Adipocyte (in vitro differentiated cells): ENCODE measurements at regions not wholly inside any gene's neighbourhood (a gene's known extent, or its start where the extent isn't known, plus 50 kb on each side); places are given as distances from the start of the nearest gene placed in this dataset.
A peak's percentile ranks its signal among the peaks of the same experiment; 100 is the strongest.

Source experiments
- DNase-seq: peaks from one replicate; pipeline ENCODE4 v3.0.0-alpha.2; 2015; ENCODE audit warnings: low read depth
- H3K27me3 ChIP-seq: replicated peaks from 2 replicates; pipeline ENCODE4 v1.7.0; 2013; ENCODE audit warnings: mild to moderate bottlenecking, low read length, moderate library complexity; ENCODE audit not compliant: control insufficient read depth, insufficient read depth
- H3K36me3 ChIP-seq: 2 replicates; pipeline ENCODE4 v1.7.0; 2013; ENCODE audit warnings: low read length, mild to moderate bottlenecking, moderate library complexity; ENCODE audit not compliant: control insufficient read depth, insufficient read depth, severe bottlenecking
- H3K4me1 ChIP-seq: 2 replicates; pipeline ENCODE4 v1.7.0; 2013; ENCODE audit warnings: mild to moderate bottlenecking, low read length, moderate library complexity; ENCODE audit not compliant: control insufficient read depth, insufficient read depth
- H3K4me3 ChIP-seq: 2 replicates; pipeline ENCODE4 v1.7.0; 2013; ENCODE audit warnings: mild to moderate bottlenecking, low read length, moderate library complexity
- H3K9ac ChIP-seq: 2 replicates; pipeline ENCODE4 v1.7.0; 2013; ENCODE audit warnings: mild to moderate bottlenecking, low read length, moderate library complexity
- H3K9me3 ChIP-seq: 2 replicates; pipeline ENCODE4 v1.7.0; 2013; ENCODE audit warnings: mild to moderate bottlenecking, low read length, moderate library complexity; ENCODE audit not compliant: control insufficient read depth

DNA sequence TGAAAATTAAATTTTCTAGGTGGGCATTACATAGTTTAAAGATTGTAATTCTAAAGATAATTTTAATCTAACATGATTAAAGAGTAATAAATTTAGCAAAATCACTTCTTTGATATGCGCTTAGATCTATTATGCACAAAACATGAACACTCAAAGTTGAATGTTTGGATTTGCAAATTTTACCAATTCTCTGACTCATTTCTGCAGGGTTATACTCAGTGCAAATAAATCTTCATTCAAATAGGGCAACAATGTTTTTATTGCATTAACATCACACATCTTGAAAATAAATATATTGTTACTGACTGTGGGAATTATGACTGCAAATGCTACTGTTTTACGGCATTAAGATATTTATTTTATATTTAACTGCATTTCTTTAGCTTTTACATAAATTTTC lies 110.7 kb downstream of the OGFRL1 start:
- H3K9me3 ChIP-seq = no peaks in the 10 kb centered on the region
- H3K36me3 ChIP-seq = peaks cover 15% of the 10 kb centered on the region
- no peaks in the 10 kb centered on the region for H3K27me3 ChIP-seq
- H3K9ac ChIP-seq = no peak overlapping the region
- H3K4me3 ChIP-seq = no peak overlapping the region
- DNase-seq = no peak
- H3K4me1 ChIP-seq = peaks cover 34% of the 10 kb centered on the region

DNA sequence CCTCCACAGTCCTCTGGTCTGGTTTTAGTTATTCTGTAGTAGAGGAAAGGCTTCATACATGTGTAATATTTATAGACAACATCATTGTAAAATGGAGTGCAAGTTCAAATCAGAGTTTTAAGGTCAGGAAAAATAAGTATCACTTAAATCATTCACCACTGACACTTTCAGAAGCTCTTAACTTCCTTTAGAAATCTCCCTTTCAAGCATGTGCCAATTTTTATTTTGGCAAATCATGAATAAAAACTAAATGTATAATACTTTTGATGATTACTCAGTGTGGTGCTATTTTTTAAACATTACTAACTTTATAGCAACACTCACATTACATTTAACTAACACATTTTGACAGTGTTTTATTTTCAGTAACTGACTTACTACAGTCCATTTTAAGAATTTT lies 112.2 kb downstream of the OGFRL1 start:
- Histone ChIP-seq H3K4me1 (peaks cover 37% of the 10 kb centered on the region), H3K27me3 (no peaks in the 10 kb centered on the region), H3K4me3 (no peak overlapping the region), H3K36me3 (peaks cover 18% of the 10 kb centered on the region), H3K9me3 (no peaks in the 10 kb centered on the region), H3K9ac (no peak overlapping the region)
- DNase-seq = no peak

DNA sequence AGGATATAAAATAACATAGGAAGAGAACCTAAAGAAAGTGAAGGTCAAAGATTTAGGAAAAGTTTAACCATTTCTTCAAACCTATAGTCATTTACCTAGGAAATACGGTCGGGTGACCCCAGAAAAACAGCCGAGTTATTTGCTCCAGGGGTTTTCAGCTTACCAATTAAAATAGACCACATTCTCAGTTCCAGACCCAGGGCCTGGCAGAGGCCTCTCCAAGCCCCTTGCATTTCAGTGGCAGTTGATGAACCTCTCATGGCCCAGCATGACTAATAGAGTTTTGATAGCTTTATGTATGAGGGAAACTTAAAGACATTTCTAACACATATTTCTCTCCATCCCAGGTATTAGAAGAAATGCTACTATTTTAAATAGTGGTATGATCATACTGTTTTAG lies 113.5 kb downstream of the OGFRL1 start:
- H3K27me3 ChIP-seq = no peaks in the 10 kb centered on the region
- H3K4me1 ChIP-seq = peaks cover 37% of the 10 kb centered on the region
- peaks cover 24% of the 10 kb centered on the region for H3K36me3 ChIP-seq
- no peaks in the 10 kb centered on the region for H3K9me3 ChIP-seq
- DNase-seq = no peak
- no peak overlapping the region for H3K4me3 ChIP-seq
- no peak overlapping the region for H3K9ac ChIP-seq

DNA sequence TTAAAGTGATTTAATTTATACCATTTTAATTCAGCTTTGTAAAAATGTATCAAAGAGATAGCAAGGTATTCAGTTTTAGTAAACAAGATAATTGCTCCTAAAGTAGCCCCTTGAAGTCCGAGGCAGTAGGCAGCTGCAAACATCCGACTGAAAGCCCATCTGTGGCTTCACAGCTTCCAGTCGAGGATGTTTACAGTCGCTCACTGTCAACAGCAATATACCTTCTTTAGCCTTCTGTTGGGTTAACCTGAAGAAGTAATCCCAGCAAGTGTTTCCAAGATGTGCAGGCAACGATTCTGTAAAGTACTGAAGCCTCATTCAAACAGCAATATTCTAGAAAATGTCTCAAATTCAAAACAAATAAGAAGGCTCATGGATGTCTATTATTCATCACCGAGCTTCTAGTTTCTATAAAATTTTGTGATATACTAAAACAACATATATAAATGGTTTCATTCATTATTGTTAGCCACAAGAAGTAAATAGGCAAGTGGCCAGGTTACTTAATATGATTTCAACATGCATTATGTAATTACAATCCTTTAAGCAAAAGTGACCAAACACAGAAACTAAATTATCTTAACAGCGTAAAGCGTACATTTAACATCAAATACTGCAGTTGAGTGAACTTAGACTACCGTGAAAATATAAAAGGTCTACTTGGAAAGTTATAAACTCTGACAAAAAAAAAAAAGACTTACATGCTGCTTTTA lies 115.0 kb downstream of the OGFRL1 start:
- Histone ChIP-seq H3K4me3 (peak overlapping the region; percentile 60), H3K4me1 (peaks cover 37% of the 10 kb centered on the region), H3K36me3 (peaks cover 18% of the 10 kb centered on the region), H3K9me3 (no peaks in the 10 kb centered on the region), H3K9ac (no peak overlapping the region), H3K27me3 (no peaks in the 10 kb centered on the region)
- DNase-seq = peak; percentile 54

DNA sequence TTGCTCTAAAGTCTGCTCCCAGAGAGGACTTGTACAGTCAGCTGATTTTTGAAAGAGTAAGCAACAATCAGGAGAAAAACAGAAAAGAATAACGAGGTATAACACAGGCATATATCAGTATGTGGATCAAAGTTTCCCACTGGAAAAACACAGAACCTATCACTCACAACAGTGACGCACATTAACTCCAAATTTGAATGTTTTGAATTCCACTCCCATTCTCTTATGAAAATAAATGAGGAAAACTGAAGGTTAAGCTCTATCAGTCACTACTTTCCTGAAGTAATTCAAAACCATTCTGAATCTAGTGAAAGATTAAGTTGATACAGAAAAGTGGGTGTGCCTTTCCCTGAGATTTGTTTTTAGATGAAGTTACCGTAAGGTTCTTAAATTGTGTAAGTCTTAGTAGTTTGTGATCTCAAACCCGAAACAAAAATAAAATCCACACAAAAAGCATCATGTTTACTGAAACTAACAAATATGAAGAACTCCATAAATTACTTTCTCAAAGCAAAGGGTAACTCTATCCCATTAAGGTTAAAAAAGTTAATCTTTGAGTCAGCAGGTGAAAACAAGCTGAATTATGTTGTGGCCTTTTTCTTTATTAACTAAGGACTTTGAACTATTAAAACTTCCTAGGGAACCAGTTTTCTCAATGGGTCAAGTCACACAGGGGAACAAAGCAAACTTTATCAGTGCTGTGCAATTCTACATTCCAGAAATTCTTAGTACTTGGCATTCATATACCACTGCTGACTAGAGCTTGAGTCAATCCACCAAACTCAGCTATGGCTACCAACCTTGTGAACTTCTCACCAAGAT lies 115.7 kb downstream of the OGFRL1 start:
- peak; percentile 76 for DNase-seq
- peaks cover 25% of the 10 kb centered on the region for H3K36me3 ChIP-seq
- peak overlapping the region; percentile 41 for H3K9ac ChIP-seq
- peak overlapping the region; percentile 60 for H3K4me3 ChIP-seq
- peaks cover 37% of the 10 kb centered on the region for H3K4me1 ChIP-seq
- no peaks in the 10 kb centered on the region for H3K27me3 ChIP-seq
- H3K9me3 ChIP-seq = no peaks in the 10 kb centered on the region

DNA sequence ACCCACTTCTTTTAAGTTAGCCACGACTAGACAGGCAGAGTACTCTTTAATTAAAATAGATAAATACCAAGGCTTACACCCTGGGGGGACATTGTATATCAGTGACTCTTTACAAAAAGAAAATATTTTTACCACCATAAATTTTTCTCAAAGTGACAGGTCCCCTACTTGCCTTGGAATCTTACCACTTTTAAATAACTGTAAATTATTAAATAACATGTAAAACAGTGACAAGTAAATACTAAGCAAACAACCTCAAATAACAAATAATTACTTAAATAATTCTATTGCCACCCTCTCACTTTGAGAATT lies 116.3 kb downstream of the OGFRL1 start:
- Histone ChIP-seq H3K36me3 (peaks cover 30% of the 10 kb centered on the region), H3K27me3 (no peaks in the 10 kb centered on the region), H3K4me3 (no peak overlapping the region), H3K4me1 (peaks cover 37% of the 10 kb centered on the region), H3K9ac (no peak overlapping the region), H3K9me3 (no peaks in the 10 kb centered on the region)
- no peak for DNase-seq

DNA sequence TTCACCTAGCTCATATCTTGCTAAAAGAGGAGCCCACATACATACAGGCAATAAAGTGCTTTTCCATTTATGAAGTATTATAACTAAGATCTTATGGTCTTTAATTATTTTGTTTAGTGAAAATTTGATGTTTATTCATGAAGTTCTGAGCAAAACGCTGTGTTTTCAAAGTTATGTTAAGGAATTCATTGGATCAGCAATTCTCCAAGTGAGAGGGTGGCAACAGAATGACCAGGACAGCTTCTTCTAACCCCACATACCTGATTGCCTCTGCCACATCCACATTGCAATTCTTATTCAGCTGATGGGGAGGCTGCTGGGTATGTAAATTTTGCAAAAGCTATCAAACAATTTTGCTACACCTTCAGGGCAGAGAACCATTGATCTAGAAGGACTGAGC lies 116.8 kb downstream of the OGFRL1 start:
- Histone ChIP-seq H3K9me3 (no peaks in the 10 kb centered on the region), H3K27me3 (no peaks in the 10 kb centered on the region), H3K36me3 (peaks cover 35% of the 10 kb centered on the region), H3K4me3 (no peak overlapping the region), H3K4me1 (peaks cover 37% of the 10 kb centered on the region), H3K9ac (no peak overlapping the region)
- DNase-seq = no peak

DNA sequence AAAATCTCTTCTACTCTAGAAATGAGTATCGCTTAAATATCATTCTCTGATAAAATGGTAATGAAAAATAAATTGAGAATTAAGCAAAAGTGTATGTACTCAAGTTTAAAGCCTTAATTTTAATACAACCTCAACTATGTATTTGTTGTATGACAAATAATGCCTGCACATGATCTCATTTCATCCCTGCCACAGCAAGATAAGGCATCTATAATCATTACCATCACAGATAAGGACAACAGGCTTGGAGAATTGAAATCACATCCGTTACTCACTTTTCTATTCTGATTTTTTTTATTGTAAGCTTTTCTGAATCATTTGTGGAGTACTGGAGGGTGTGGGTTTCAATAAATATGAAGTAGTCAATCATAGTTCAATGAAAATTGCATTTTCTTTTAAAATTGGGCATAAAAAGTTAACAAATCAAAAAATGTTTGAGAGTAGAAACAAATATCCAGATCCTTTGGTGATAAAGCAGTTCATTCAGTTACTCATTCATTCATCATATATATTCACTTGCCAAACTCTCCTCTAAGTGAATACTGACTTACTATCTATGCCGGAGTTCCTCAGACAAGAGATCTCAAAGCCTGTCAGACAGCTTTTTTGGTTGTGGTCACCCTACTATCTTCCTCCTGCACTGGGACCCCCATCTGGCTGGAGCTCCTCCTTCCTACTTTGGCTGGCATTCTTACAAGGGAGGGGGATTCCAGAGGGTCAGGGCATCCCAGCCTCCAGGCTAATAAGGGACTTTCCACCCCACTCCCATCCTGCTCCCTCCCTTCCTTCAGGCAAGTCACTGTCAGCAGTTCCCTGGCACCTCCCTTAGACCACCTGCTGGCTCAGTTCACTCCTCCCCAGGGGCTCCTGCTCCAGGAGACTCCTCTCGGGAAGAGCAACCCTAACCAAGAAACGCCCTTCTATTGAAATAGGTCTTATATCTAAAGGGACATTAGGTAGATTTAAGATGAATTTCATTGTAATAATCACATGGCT lies 118.6 kb downstream of the OGFRL1 start:
- H3K4me1 ChIP-seq = peaks cover 33% of the 10 kb centered on the region
- H3K36me3 ChIP-seq = peaks cover 45% of the 10 kb centered on the region
- no peaks in the 10 kb centered on the region for H3K9me3 ChIP-seq
- no peak overlapping the region for H3K9ac ChIP-seq
- DNase-seq = no peak
- no peaks in the 10 kb centered on the region for H3K27me3 ChIP-seq
- no peak overlapping the region for H3K4me3 ChIP-seq

DNA sequence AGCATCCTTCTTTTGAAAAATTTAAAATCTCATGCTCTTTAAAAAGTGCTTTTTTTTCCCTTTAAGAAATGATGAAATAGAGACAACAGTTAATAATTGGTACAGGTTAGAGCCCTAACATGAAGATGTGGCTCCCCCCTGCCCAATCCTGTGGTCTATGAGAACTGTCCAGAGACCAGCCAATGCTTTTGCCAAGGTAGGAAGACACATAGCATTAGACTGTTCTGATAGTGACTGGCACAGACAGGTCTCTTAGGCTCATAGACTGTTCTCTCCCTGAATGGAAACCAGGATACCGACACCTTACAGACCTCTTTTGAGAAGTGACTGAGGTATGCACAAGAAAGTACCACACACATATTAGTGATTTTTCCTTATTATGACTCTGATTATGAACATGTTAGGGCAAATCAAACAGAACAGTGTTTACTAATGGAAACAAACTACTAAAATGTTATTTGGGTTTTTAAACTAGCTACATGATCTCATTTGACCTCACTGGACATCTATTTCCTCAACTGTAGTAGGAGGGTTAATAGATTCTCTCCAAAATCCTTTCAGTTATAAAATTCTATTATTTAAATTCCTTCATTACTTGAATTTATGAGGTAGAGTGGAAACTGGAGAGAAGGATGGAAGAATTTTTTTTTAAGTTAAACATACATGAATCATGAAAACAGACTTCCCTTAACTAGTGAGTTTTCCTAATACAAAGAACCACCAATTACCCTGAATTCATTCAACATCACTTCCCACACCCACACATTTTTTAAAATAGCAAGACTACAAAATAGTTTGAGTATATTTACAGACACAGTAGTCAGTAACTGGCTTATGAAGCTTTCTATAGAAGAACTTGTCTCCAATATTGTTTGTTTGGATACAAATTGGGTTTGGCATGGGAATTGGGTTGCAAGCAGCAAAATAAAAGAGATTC lies 120.4 kb downstream of the OGFRL1 start:
- Histone ChIP-seq H3K27me3 (no peaks in the 10 kb centered on the region), H3K36me3 (peaks cover 48% of the 10 kb centered on the region), H3K4me1 (peaks cover 31% of the 10 kb centered on the region), H3K9me3 (no peaks in the 10 kb centered on the region), H3K4me3 (no peak overlapping the region), H3K9ac (no peak overlapping the region)
- DNase-seq = no peak

DNA sequence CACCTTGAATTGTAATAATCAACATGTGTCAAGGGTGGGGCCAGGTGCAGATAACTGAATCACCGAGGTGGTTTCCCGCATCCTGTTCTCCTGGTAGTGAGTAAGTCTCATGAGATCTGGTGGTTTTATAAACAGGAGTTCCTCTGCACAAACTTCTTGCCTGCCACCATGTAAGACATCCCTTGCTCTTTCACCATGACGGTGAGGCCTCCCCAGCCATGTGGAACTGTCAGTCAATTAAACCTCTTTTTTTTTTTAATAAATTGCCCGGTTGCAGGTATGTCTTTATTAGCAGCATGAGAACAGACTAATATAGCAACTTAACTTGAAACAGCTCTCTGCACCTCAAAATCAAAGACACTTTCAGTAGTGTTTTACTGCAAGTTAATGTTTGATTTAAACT lies 121.6 kb downstream of the OGFRL1 start:
- no peaks in the 10 kb centered on the region for H3K27me3 ChIP-seq
- H3K36me3 ChIP-seq = peaks cover 58% of the 10 kb centered on the region
- no peak overlapping the region for H3K4me3 ChIP-seq
- H3K4me1 ChIP-seq = peaks cover 28% of the 10 kb centered on the region
- H3K9me3 ChIP-seq = no peaks in the 10 kb centered on the region
- DNase-seq = no peak
- no peak overlapping the region for H3K9ac ChIP-seq
